ENCODE measurements at regions not wholly inside any gene's neighbourhood (a gene's known extent, or its start where the extent isn't known, plus 50 kb on each side); places are given as distances from the start of the nearest gene placed in this dataset.

DNA sequence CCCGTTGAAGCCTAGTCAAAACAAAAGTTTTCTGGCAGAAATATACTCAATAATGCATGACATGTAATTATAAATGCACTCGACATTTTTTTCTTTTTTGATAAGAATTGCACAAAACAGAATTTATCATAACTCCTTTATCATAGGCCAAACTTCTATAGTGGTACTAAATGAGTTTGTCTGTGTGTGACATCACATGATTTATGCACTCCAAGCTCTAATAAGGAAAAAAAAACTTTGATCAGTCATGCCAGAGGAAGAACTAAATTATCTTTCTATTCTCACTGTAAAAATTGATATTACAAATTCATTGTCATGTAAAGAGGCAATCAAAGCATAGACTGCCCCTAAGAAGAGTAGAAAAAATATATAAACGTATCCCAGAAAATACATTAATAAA lies 112.4 kb upstream of the NOCT start:
- FAIRE-seq = no peak
- H3K4me1 ChIP-seq (ENCODE audit: control insufficient read depth, extremely low read depth, insufficient read depth, low read length) = no peaks in the 10 kb centered on the region
- no peaks in the 10 kb centered on the region for H3K9me3 ChIP-seq (replicated peaks; ENCODE audit: control insufficient read depth, insufficient read depth, low read length)
- no peaks in the 10 kb centered on the region for H3K9me1 ChIP-seq (replicated peaks; ENCODE audit: control insufficient read depth, extremely low read depth, insufficient read depth, low read length)
- H3K36me3 ChIP-seq (ENCODE audit: control insufficient read depth in 2 of 2, extremely low read depth in 1 of 2, insufficient read depth in 2 of 2, low read length in 2 of 2) = no peaks in the 10 kb centered on the region
- H3K4me2 ChIP-seq (ENCODE audit: insufficient read depth, low read length) = no peak overlapping the region
- POLR2A ChIA-PET = no interaction called here
- no peak for TF ChIP-seq POLR2AphosphoS5 (IDR thresholded peaks at IDR 0.05; ENCODE audit: insufficient read depth, low read depth, low read length)
- TF ChIP-seq, protein P1, sequence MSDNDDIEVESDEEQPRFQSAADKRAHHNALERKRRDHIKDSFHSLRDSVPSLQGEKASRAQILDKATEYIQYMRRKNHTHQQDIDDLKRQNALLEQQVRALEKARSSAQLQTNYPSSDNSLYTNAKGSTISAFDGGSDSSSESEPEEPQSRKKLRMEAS (IDR thresholded peaks at IDR 0.05; ENCODE audit: insufficient read depth, insufficient read length) = no peak
- TF ChIP-seq GATA2 (IDR thresholded peaks at IDR 0.05; ENCODE audit: insufficient read depth, insufficient read length, low read depth, low read length) = no peak
- TF ChIP-seq EZH2 (IDR thresholded peaks at IDR 0.05; ENCODE audit: borderline replicate concordance, low read depth, low read length, severe bottlenecking) = no peak
- TF ChIP-seq POLR2A (IDR thresholded peaks at IDR 0.05; ENCODE audit: low read depth, low read length) = no peak
- TF ChIP-seq MYC (IDR thresholded peaks at IDR 0.05; ENCODE audit: low read depth, low read length) = no peak
- TF ChIP-seq, protein P2, sequence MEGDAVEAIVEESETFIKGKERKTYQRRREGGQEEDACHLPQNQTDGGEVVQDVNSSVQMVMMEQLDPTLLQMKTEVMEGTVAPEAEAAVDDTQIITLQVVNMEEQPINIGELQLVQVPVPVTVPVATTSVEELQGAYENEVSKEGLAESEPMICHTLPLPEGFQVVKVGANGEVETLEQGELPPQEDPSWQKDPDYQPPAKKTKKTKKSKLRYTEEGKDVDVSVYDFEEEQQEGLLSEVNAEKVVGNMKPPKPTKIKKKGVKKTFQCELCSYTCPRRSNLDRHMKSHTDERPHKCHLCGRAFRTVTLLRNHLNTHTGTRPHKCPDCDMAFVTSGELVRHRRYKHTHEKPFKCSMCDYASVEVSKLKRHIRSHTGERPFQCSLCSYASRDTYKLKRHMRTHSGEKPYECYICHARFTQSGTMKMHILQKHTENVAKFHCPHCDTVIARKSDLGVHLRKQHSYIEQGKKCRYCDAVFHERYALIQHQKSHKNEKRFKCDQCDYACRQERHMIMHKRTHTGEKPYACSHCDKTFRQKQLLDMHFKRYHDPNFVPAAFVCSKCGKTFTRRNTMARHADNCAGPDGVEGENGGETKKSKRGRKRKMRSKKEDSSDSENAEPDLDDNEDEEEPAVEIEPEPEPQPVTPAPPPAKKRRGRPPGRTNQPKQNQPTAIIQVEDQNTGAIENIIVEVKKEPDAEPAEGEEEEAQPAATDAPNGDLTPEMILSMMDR (IDR thresholded peaks at IDR 0.05; ENCODE audit: extremely low read depth in 1 of 2, insufficient read depth in 1 of 2, low read depth in 1 of 2, low read length in 2 of 2) = no peak
- TF ChIP-seq FOS (IDR thresholded peaks at IDR 0.05; ENCODE audit: borderline replicate concordance, insufficient read depth, low read length) = no peak
- intact Hi-C loops (cut with micrococcal nuclease) = no loop called here
- H3K79me2 ChIP-seq (ENCODE audit: control insufficient read depth, insufficient read depth, low read length) = no peaks in the 10 kb centered on the region
- no peak overlapping the region for H3K9ac ChIP-seq (replicated peaks; ENCODE audit: extremely low read depth, insufficient read depth, low read length)
- H4K20me1 ChIP-seq (replicated peaks; ENCODE audit: control insufficient read depth, extremely low read depth, insufficient read depth, low read length) = no peaks in the 10 kb centered on the region
- H2AFZ ChIP-seq (ENCODE audit: low read depth, low read length) = no peak overlapping the region
- no peak overlapping the region for H3K27ac ChIP-seq (ENCODE audit: insufficient read depth, low read depth, low read length)
- no peak overlapping the region for H3K4me3 ChIP-seq (replicated peaks in 1 of 3; ENCODE audit: insufficient read depth in 1 of 3, low read depth in 1 of 3, low read length in 3 of 3)
- dilution Hi-C loops (cut with MboI; ENCODE audit: extremely low pct_ligation_motif_present, low sequenced_read_pairs) = no loop called here
- BruUV-seq (replicated peaks) = no TSS peak
- CTCF ChIA-PET = no interaction called here
- no peaks in the 10 kb centered on the region for H3K27me3 ChIP-seq (ENCODE audit: control insufficient read depth in 2 of 2, insufficient read depth in 2 of 2, low read length in 2 of 2)
- DNase-seq (ENCODE audit: low read depth, low spot score) = no peak
